ENCODE measurements at regions not wholly inside any gene's neighbourhood (a gene's known extent, or its start where the extent isn't known, plus 50 kb on each side); places are given as distances from the start of the nearest gene placed in this dataset.

- no peak for DNase-seq
Measured at GRCh38 chr12:125272383-125272933, 207.2 kb downstream of the AACS start.

- no peak for DNase-seq
Measured at GRCh38 chr12:125276567-125276966, 211.3 kb downstream of the AACS start.

DNA sequence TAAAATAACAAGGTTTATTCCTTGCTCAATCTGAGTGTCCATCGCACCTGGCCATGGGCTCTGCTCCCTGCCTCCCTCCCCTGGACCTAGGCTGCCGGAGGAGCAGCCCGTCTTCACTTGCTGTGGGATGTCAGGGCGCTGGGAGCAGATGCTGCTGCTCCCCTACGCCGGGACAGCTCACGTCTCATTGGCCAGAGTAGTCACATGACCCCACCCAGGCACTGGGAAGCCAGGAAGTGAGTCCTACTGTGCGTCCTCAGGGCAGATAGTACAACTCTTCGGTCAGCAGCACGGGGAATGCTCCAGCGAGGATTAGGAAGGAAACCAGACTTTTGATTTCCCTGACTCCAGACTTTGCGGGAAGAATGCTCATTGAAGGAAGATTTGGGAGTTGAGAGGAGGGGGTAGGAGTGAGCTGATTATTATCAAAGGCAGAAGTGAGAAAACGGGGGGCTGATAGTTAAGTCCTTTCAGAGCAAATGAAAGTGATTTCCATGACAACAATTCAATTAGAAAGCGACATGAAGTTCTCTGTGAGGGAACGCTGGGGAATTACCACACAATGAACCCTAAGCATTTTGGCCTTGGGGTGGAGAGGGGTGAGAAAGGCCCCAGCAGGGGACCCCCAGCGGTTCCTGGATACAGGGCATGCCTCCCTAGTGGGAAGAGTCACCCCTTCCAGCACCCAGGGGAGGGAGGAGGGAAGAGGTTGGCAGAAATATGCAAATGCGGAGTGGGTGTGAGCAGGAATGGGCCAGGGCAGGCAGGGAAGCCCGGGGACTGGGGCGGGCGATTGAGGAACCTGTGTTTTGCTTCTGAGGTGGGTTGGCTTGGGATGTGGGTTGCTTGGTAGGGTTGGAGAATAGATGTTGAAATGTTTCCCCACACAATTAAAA, 215.5 kb downstream of the AACS start:
- no peak for DNase-seq

DNA sequence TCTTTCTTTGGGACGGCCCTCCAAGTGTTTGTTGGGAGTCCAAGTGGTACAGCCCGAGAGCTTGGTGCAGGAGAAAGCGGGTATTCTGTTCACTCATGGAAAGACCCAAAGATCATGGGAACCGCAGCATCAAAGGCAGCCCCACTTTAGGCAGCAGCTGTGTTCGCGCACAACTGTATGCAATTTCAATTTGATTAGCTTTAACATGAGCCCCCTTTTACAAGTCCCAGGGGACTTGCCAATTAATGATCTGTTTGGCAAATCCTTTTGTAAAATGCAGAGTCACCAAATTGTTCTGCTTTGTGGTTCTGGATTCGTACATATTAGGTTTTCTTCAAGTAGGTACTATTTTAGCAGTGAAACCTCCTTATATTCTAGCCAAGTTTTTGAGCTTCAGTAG, 217.7 kb downstream of the AACS start:
- DNase-seq, result no peak

- DNase-seq, result no peak
Measured at GRCh38 chr12:125283521-125283920, 218.3 kb downstream of the AACS start.

GRCh38 chr12:125284087-125284486, 218.9 kb downstream of the AACS start:
- DNase-seq, result no peak

DNA sequence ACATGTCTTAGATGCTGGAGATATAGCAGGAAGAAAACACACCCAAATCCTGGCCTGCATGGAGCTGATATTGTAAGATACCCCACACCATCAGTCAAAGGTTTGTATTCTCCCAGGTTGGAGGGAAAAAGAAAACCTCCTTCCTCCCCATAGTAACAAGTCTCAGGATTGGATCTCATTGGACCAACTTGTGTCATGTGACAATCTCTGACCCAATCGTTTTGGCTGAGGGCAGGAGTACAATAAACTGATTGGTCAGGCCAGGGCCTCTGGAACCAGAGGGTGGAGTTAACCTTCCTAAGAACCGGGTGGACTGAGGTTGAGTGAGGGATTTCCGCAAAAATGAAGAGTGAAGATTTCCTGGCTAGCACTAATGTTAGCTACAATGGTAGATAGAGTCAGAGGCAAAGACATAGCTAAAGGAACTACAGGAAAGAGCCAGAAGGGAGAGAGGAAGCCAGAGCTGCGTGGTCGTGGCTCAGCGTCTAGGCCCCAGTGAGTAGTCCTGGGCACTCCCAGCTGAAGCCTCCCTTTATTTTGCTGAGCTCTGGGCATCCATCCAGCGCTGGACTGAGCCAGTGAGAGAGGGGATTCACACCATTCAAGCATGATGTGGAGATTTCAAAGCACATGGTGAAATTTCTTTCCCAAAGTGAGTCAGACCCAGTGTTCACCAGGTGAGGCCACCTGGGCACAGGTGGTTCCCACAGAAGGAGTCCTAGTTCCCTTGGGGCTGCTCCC, 219.9 kb downstream of the AACS start:
- DNase-seq, result no peak

DNA sequence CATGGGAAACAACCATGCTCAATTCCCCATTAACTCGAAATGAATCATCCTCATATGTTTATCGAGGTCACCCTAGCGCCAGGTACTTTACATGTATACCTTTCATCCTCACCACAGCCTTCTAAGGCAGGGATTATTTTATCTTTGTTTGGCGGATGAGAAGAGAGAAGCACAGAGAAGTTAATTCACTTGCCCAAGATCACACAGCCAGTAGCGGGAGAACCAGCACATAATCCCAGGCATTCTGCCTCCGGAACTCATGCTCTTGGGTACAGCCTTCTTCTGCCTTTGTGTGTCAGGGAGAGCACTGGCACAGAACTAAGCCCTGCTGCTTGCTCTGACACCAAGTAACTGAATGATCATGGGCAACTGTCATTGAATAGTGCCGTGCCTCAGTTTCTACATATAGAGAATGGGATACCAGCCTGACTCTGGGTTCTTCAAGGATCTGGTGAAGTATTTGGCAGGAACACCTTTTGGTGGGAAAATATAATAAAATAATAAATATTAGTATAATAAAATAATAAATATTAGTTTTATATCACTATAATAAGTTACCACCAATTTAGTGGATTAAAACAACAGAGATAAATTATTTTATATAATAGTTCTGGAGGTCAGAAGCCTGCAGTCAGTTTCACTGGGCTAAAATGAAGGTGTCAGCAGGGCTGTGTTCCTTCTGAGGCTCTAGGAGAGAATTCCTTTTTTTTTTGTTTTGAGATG, 220.9 kb downstream of the AACS start:
- no peak for DNase-seq

DNA sequence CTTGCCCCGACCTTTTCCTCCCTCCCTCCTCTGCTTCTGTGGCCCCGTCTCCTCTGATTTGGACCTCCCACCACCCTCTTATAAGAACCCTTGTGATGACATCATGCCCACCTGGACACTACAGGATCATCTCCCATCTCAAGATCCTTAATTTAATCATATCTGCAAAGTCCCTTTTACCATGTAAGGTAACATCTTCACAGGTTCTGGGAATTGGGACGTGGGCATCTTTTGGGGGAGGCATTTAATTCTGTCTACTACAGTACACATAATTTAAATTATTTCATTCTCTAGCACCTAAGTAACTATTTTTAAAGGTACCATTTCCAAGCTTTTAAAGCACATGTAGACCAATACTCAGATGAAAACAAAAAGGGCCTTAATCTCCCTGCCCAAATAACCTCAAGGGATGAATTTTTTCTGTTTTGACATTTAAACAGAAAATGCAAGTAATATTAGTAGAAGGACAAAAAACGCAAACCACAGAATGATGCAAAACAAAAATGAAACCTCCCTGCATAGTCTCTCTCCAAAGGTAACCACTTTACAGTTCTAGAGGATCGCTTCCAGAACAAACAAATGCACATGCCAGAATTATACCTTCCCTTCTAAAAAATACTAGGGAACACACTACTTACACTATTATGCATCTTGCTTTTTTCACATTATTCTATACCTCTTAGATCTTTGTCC, 222.1 kb downstream of the AACS start:
- no peak for DNase-seq

- no peak for DNase-seq
Measured at GRCh38 chr12:125288931-125289928, 224.0 kb downstream of the AACS start.

- no peak for DNase-seq
Measured at GRCh38 chr12:125289970-125290369, 224.7 kb downstream of the AACS start.

- DNase-seq, result no peak
Measured at GRCh38 chr12:125292700-125293099, 227.5 kb downstream of the AACS start.

DNA sequence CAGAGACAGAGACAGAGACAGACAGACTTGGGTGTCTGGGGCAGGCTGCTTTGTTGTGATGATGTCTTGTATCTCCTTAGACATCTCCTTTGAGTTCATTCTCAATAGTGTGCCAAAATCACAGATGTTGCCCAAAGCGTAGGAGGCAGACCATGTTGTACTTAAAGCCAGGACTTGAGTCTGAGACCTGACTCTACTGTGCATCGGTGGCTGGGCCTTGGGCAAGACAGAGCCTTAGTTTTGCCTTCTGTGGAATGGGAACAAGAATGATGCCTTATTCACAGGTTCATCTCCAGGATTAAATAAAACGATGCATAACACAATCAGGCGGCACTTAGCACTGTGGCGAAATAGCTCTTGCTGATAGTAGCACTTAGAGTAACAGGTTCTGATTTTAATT, 230.3 kb downstream of the AACS start:
- DNase-seq, result no peak

DNA sequence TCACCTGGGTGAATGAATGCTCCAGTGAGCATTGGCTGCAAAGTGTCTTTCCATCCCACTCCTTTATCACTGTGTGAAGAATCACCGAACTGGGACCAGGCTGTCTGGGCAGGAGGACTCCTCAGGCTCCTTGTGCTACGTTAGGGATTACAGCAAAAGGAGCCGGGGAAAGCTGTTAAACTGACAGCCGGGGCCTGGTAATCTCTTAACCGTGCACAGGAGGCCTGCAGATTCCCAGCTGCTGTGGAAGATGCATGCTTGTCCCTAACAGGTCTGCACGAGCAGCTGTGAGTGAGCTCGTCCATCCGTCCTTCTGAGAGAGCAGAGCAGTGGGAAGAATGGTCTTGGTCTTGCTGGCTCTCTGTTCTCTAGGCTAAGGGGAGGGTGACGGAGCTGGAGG, 231.5 kb downstream of the AACS start:
- no peak for DNase-seq

DNA sequence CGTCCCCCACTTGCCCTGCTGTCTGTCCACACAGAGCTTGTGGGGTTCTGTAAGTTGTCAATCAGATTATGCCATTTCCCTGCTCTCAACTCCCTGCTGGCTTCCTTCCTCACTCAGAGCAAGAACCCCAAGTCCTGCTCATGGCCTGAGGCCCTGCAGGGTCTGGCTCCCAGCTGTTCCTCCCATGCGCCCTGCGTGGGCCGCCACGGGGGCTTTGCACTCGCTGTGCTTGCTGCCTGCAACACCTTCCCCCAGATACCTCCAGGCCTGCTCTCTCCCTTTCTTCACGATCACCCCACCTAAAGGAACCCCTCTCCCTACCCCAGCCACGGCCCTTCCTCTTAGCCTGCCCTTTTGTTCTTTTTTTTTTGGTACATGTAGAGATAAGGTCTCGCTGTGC, 234.6 kb downstream of the AACS start:
- no peak for DNase-seq

DNA sequence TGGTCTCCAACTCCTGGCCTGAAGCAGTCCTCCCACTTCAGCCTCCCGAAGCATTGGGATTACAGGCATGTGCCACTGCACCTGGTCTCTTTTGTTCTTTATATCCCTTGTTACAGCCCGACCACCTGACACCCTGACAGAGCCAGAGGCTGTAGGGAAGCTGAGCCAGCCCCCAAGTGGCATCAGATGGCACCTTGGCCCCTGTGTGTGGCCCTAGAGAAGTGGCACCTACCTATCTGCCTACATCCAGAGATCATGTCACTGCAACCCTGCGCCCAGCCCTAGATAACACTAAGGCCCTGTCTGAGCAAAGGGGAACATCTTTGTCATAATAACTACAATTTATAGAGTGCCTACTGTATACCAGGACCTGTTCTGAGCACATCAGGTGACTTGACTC, 235.0 kb downstream of the AACS start:
- no peak for DNase-seq

DNA sequence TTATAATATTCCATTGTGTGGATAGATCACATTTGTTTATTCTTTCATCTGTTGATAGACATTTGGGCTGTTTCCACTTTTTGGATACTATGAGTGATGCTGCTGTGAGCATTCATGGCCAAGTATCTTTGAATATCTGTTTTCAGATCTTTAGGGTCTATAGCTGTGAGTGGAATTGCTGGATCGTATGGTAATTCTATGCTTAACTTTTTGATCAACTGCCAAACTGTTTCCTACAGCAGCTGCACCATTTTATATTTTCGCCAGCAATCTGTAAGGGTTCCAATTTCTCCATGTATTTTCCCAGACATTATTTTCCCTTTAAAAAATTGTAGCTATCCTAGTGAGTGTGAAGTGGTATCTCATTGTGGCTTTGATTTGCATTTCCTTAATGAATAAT, 238.1 kb downstream of the AACS start:
- DNase-seq, result no peak

GRCh38 chr12:125304029-125304428, 238.8 kb downstream of the AACS start:
- DNase-seq, result no peak

GRCh38 chr12:125305231-125305630, 240.0 kb downstream of the AACS start:
- no peak for DNase-seq

DNA sequence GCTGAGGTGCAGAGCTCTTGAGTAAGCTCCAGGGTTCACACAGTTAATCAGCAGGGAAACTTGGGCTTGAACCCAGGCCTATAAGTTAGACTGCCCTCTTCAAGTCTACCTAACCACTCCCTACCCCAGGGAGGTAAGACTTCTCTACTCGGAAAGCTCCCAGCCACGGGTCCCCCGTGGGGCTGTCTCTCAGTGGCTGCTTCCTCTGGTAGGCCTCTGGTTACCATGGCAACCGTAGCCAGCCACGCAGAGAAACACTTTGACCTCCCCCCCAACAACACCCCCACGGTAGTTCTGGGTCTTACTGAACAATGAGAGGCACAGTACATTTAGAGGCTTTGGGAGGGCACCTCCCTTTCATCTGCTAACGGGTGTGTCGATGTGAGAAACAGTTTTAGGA, 245.2 kb downstream of the AACS start:
- no peak for DNase-seq

GRCh38 chr12:125311050-125311449, 245.8 kb downstream of the AACS start:
- DNase-seq, result no peak
